GM23338 (cell line): ENCODE measurements at regions not wholly inside any gene's neighbourhood (a gene's known extent, or its start where the extent isn't known, plus 50 kb on each side); places are given as distances from the start of the nearest gene placed in this dataset.

Experiments
- ATAC-seq: fragments of 200-7000 bp; cut with Tn5 transposase; 3 replicates; pipeline ENCODE4 v1.9.1; 2020
- DNase-seq: peaks from one replicate; pipeline ENCODE4 v3.0.0-alpha.2; 2015; ENCODE audit warnings: low spot score
- H2AFZ ChIP-seq: fragments of 200-600 bp; sonication (generic); 2 replicates; pipeline ENCODE4 v1.8.0; 2016; ENCODE audit warnings: antibody characterized with exemption, mild to moderate bottlenecking, moderate library complexity
- H3F3A ChIP-seq: fragments of 200-600 bp; sonication (generic); replicated peaks from 2 replicates; pipeline ENCODE4 v1.8.0; 2017; ENCODE audit warnings: antibody characterized with exemption, mixed run types, low read depth
- H3K27ac ChIP-seq: fragments of 200-600 bp; sonication (generic); 2 replicates; pipeline ENCODE4 v1.6.1; 2016; ENCODE audit warnings: low read depth
- H3K27me3 ChIP-seq: fragments of 200-600 bp; sonication (generic); 2 replicates; pipeline ENCODE4 v1.8.0; 2016; ENCODE audit warnings: mild to moderate bottlenecking, mixed run types, moderate library complexity; ENCODE audit not compliant: insufficient read depth
- H3K36me3 ChIP-seq: fragments of 200-600 bp; sonication (generic); 2 replicates; pipeline ENCODE4 v1.8.0; 2016; ENCODE audit warnings: mild to moderate bottlenecking; ENCODE audit not compliant: insufficient read depth
- H3K4me1 ChIP-seq: fragments of 200-600 bp; sonication (generic); 2 replicates; pipeline ENCODE4 v1.8.0; 2016; ENCODE audit warnings: mild to moderate bottlenecking, moderate library complexity; ENCODE audit not compliant: insufficient read depth
- H3K4me2 ChIP-seq: fragments of 200-600 bp; sonication (generic); 2 replicates; pipeline ENCODE4 v1.7.1; 2017; ENCODE audit warnings: mixed run types
- H3K4me3 ChIP-seq: fragments of 200-600 bp; sonication (generic); 2 replicates; pipeline ENCODE4 v1.6.1; 2016; ENCODE audit warnings: mixed run types
- H3K79me2 ChIP-seq: fragments of 200-600 bp; sonication (generic); replicated peaks from 2 replicates; pipeline ENCODE4 v1.8.0; 2017; ENCODE audit warnings: mild to moderate bottlenecking; ENCODE audit not compliant: insufficient read depth
- H3K9me2 ChIP-seq: fragments of 200-600 bp; sonication (generic); 2 replicates; pipeline ENCODE4 v1.8.0; 2017; ENCODE audit not compliant: insufficient read depth
- H4K20me1 ChIP-seq: fragments of 200-600 bp; sonication (generic); replicated peaks from 2 replicates; pipeline ENCODE4 v1.8.0; 2017; ENCODE audit warnings: mild to moderate bottlenecking; ENCODE audit not compliant: insufficient read depth
- H3K27ac Mint-ChIP-seq: 2 replicates; pipeline ENCODE4 v1.8.0; 2020; ENCODE audit warnings: inconsistent platforms, mild to moderate bottlenecking, moderate library complexity, mixed read lengths
- H3K27me3 Mint-ChIP-seq: 3 replicates; pipeline ENCODE4 v1.8.0; 2022; ENCODE audit warnings: low read depth, mild to moderate bottlenecking, moderate library complexity, mixed read lengths, inconsistent platforms; ENCODE audit not compliant: insufficient read depth, poor library complexity
- H3K36me3 Mint-ChIP-seq: 3 replicates; pipeline ENCODE4 v1.8.0; 2021; ENCODE audit warnings: low read depth, mild to moderate bottlenecking, inconsistent platforms, moderate library complexity, mixed read lengths
- H3K4me1 Mint-ChIP-seq: 3 replicates; pipeline ENCODE4 v1.8.0; 2020; ENCODE audit warnings: mild to moderate bottlenecking, inconsistent platforms, mixed read lengths
- H3K4me3 Mint-ChIP-seq: 3 replicates; pipeline ENCODE4 v1.8.0; 2021; ENCODE audit warnings: moderate library complexity, mild to moderate bottlenecking, inconsistent platforms, mixed read lengths
- H3K9me3 Mint-ChIP-seq: 3 replicates; pipeline ENCODE4 v1.8.0; 2020; ENCODE audit warnings: moderate library complexity, mild to moderate bottlenecking, inconsistent platforms, mixed read lengths
- CREB1 ChIP-seq: fragments of 250-450 bp; sonication (Bioruptor Pico); IDR thresholded peaks from 2 replicates; pipeline ENCODE4 v1.5.0; 2020; ENCODE audit warnings: low read depth, mild to moderate bottlenecking, moderate library complexity
- EZH2 ChIP-seq: fragments of 200-600 bp; sonication (generic); IDR thresholded peaks from one replicate; pipeline ENCODE4 v1.8.0; 2017; ENCODE audit warnings: antibody characterized with exemption, mild to moderate bottlenecking, low read depth; ENCODE audit not compliant: unreplicated experiment
- EZH2phosphoT487 ChIP-seq: fragments of 200-600 bp; sonication (generic); IDR thresholded peaks from one replicate; pipeline ENCODE4 v1.8.1; 2018; ENCODE audit warnings: antibody characterized with exemption; ENCODE audit not compliant: unreplicated experiment
- JUNB ChIP-seq: IDR thresholded peaks from one replicate; pipeline ENCODE4 v1.6.1; 2016; ENCODE audit warnings: antibody characterized with exemption; ENCODE audit not compliant: unreplicated experiment
- ZNF114 ChIP-seq: fragments of 250-450 bp; sonication (Bioruptor Pico); IDR thresholded peaks from 2 replicates; pipeline ENCODE4 v1.5.0; 2020; ENCODE audit warnings: mild to moderate bottlenecking, moderate library complexity
- ZNF331 ChIP-seq: fragments of 250-450 bp; sonication (Bioruptor Pico); IDR thresholded peaks from 2 replicates; pipeline ENCODE4 v1.5.0; 2020; ENCODE audit warnings: low read depth, mild to moderate bottlenecking, moderate library complexity
- TF ChIP-seq, protein P1 (sequence below): fragments of 250-450 bp; sonication (Bioruptor Pico); IDR thresholded peaks from 2 replicates; pipeline ENCODE4 v1.5.0; 2020; ENCODE audit warnings: mild to moderate bottlenecking, moderate library complexity
- TF ChIP-seq, protein P2 (sequence below): IDR thresholded peaks from one replicate; pipeline ENCODE4 v1.6.1; 2018; ENCODE audit warnings: antibody characterized with exemption; ENCODE audit not compliant: unreplicated experiment
- TF ChIP-seq, protein P3 (sequence below): IDR thresholded peaks from 2 replicates; pipeline ENCODE4 v1.6.1; 2016; ENCODE audit warnings: antibody characterized with exemption

DNA sequence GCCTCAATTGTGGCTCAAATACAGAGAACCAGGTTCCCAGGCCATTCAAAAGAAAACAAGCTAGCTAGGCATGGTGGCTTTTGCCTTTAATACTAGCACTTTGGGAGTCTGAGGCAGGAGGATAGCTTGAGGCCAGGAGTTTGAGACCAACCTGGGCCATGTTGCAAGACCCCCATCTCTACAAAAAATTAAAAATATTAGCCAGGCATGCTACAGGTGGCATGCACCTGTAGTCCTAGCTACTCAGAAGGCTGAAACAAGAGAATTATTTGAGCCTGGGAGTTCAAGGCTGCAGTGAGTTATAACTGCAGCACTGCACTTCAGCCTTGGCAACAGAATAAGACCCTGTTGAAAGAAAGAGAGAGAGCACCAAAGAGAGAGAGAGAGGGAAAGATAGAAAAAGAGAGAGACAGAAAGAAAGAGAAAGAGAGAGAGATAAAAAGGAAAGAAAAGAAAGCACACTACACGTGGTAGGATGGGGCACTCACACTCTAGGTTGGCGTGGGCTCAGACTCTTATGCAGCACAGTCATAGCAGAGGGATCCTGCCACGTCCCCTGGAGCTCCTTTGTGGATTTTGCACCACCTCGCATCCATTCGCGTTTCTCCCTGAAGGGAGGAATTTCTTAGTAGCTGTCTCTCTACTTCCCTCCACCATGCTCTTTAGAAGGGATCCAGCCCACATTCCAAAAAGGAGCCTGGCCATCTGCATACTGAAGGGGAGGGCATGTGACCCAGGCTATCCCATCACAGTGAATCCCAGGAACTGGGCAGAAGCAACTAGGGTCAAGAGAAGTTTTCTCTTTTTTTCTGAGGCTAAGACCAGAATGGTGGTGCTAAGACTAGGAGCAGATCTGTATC lies 789.9 kb downstream of the UQCRFS1 start:
- no peak overlapping the region for H3K4me3 Mint-ChIP-seq
- peaks cover 15% of the 10 kb centered on the region for H3K27me3 Mint-ChIP-seq
- H2AFZ ChIP-seq: no peak overlapping the region
- H3F3A ChIP-seq: no peaks in the 10 kb centered on the region
- H3K27ac ChIP-seq: peak overlapping the region; percentile 51; the same call in 1 of the 2 replicates
- TF ChIP-seq, protein P1, sequence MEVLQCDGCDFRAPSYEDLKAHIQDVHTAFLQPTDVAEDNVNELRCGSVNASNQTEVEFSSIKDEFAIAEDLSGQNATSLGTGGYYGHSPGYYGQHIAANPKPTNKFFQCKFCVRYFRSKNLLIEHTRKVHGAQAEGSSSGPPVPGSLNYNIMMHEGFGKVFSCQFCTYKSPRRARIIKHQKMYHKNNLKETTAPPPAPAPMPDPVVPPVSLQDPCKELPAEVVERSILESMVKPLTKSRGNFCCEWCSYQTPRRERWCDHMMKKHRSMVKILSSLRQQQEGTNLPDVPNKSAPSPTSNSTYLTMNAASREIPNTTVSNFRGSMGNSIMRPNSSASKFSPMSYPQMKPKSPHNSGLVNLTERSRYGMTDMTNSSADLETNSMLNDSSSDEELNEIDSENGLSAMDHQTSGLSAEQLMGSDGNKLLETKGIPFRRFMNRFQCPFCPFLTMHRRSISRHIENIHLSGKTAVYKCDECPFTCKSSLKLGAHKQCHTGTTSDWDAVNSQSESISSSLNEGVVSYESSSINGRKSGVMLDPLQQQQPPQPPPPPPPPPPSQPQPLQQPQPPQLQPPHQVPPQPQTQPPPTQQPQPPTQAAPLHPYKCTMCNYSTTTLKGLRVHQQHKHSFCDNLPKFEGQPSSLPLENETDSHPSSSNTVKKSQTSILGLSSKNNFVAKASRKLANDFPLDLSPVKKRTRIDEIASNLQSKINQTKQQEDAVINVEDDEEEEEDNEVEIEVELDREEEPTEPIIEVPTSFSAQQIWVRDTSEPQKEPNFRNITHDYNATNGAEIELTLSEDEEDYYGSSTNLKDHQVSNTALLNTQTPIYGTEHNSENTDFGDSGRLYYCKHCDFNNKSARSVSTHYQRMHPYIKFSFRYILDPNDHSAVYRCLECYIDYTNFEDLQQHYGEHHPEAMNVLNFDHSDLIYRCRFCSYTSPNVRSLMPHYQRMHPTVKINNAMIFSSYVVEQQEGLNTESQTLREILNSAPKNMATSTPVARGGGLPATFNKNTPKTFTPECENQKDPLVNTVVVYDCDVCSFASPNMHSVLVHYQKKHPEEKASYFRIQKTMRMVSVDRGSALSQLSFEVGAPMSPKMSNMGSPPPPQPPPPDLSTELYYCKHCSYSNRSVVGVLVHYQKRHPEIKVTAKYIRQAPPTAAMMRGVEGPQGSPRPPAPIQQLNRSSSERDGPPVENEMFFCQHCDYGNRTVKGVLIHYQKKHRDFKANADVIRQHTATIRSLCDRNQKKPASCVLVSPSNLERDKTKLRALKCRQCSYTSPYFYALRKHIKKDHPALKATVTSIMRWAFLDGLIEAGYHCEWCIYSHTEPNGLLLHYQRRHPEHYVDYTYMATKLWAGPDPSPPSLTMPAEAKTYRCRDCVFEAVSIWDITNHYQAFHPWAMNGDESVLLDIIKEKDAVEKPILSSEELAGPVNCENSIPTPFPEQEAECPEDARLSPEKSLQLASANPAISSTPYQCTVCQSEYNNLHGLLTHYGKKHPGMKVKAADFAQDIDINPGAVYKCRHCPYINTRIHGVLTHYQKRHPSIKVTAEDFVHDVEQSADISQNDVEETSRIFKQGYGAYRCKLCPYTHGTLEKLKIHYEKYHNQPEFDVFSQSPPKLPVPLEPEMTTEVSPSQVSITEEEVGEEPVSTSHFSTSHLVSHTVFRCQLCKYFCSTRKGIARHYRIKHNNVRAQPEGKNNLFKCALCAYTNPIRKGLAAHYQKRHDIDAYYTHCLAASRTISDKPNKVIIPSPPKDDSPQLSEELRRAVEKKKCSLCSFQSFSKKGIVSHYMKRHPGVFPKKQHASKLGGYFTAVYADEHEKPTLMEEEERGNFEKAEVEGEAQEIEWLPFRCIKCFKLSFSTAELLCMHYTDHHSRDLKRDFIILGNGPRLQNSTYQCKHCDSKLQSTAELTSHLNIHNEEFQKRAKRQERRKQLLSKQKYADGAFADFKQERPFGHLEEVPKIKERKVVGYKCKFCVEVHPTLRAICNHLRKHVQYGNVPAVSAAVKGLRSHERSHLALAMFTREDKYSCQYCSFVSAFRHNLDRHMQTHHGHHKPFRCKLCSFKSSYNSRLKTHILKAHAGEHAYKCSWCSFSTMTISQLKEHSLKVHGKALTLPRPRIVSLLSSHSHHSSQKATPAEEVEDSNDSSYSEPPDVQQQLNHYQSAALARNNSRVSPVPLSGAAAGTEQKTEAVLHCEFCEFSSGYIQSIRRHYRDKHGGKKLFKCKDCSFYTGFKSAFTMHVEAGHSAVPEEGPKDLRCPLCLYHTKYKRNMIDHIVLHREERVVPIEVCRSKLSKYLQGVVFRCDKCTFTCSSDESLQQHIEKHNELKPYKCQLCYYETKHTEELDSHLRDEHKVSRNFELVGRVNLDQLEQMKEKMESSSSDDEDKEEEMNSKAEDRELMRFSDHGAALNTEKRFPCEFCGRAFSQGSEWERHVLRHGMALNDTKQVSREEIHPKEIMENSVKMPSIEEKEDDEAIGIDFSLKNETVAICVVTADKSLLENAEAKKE (CRISPR knock-in tag): no peak
- TF ChIP-seq ZNF114 (CRISPR knock-in tag): no peak
- TF ChIP-seq JUNB: no peak
- TF ChIP-seq, protein P2, sequence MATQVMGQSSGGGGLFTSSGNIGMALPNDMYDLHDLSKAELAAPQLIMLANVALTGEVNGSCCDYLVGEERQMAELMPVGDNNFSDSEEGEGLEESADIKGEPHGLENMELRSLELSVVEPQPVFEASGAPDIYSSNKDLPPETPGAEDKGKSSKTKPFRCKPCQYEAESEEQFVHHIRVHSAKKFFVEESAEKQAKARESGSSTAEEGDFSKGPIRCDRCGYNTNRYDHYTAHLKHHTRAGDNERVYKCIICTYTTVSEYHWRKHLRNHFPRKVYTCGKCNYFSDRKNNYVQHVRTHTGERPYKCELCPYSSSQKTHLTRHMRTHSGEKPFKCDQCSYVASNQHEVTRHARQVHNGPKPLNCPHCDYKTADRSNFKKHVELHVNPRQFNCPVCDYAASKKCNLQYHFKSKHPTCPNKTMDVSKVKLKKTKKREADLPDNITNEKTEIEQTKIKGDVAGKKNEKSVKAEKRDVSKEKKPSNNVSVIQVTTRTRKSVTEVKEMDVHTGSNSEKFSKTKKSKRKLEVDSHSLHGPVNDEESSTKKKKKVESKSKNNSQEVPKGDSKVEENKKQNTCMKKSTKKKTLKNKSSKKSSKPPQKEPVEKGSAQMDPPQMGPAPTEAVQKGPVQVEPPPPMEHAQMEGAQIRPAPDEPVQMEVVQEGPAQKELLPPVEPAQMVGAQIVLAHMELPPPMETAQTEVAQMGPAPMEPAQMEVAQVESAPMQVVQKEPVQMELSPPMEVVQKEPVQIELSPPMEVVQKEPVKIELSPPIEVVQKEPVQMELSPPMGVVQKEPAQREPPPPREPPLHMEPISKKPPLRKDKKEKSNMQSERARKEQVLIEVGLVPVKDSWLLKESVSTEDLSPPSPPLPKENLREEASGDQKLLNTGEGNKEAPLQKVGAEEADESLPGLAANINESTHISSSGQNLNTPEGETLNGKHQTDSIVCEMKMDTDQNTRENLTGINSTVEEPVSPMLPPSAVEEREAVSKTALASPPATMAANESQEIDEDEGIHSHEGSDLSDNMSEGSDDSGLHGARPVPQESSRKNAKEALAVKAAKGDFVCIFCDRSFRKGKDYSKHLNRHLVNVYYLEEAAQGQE: no peak
- TF ChIP-seq, protein P3, sequence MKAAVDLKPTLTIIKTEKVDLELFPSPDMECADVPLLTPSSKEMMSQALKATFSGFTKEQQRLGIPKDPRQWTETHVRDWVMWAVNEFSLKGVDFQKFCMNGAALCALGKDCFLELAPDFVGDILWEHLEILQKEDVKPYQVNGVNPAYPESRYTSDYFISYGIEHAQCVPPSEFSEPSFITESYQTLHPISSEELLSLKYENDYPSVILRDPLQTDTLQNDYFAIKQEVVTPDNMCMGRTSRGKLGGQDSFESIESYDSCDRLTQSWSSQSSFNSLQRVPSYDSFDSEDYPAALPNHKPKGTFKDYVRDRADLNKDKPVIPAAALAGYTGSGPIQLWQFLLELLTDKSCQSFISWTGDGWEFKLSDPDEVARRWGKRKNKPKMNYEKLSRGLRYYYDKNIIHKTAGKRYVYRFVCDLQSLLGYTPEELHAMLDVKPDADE: no peak
- no peak for TF ChIP-seq EZH2phosphoT487
- TF ChIP-seq EZH2: no peak
- TF ChIP-seq CREB1 (CRISPR knock-in tag): no peak
- no peak for TF ChIP-seq ZNF331 (CRISPR knock-in tag)
- H3K9me3 Mint-ChIP-seq: peaks cover 3% of the 10 kb centered on the region; the same call in 1 of the 3 replicates
- ATAC-seq: peak; percentile 22; the same call in 1 of the 3 replicates
- no peaks in the 10 kb centered on the region for H3K36me3 ChIP-seq
- no peaks in the 10 kb centered on the region for H3K79me2 ChIP-seq
- no peak overlapping the region for H3K4me2 ChIP-seq
- DNase-seq: peak; percentile 55
- H3K36me3 Mint-ChIP-seq: no peaks in the 10 kb centered on the region
- peaks cover 4% of the 10 kb centered on the region; the same call in 1 of the 2 replicates for H3K9me2 ChIP-seq
- peaks cover 22% of the 10 kb centered on the region for H3K4me1 ChIP-seq
- H3K4me3 ChIP-seq: no peak overlapping the region
- no peaks in the 10 kb centered on the region for H3K27me3 ChIP-seq
- peak overlapping the region; percentile 93; the same call in 1 of the 2 replicates for H3K27ac Mint-ChIP-seq
- H3K4me1 Mint-ChIP-seq: peaks cover 47% of the 10 kb centered on the region
- H4K20me1 ChIP-seq: no peaks in the 10 kb centered on the region
